Left forelimb (tissue), 1 donor: ENCODE measurements at regions not wholly inside any gene's neighbourhood (a gene's known extent, or its start where the extent isn't known, plus 50 kb on each side); places are given as distances from the start of the nearest gene placed in this dataset.

Experiments
- DNase-seq: peaks from one replicate; pipeline ENCODE4 v3.0.0-alpha.2; 2018; ENCODE audit warnings: low spot score

GRCh38 chr1:59244891-59245290, 52.0 kb upstream of the FGGY start:
- no peak for DNase-seq
